ENCODE measurements at regions not wholly inside any gene's neighbourhood (a gene's known extent, or its start where the extent isn't known, plus 50 kb on each side); places are given as distances from the start of the nearest gene placed in this dataset.

- intact Hi-C loops (cut with micrococcal nuclease; ENCODE audit: unreplicated experiment) = loop anchor here (5.0 to 10.0 kb wide), 4 partner anchors 150 to 717 kb away; no protein-coding TSS in a partner anchor
- ATAC-seq (no peak), DNase-seq (ENCODE audit: low read depth, low spot score) (no peak)
- H3K4me3 ChIP-seq (ENCODE audit: low read depth in 2 of 2, low read length in 2 of 2) = no peak overlapping the region
- POLR2A ChIA-PET = no interaction called here
- TF ChIP-seq REST (IDR thresholded peaks at IDR 0.05; ENCODE audit: insufficient read depth in 1 of 2, low read depth in 2 of 2, low read length in 1 of 2) = no peak
- TF ChIP-seq, protein P1, sequence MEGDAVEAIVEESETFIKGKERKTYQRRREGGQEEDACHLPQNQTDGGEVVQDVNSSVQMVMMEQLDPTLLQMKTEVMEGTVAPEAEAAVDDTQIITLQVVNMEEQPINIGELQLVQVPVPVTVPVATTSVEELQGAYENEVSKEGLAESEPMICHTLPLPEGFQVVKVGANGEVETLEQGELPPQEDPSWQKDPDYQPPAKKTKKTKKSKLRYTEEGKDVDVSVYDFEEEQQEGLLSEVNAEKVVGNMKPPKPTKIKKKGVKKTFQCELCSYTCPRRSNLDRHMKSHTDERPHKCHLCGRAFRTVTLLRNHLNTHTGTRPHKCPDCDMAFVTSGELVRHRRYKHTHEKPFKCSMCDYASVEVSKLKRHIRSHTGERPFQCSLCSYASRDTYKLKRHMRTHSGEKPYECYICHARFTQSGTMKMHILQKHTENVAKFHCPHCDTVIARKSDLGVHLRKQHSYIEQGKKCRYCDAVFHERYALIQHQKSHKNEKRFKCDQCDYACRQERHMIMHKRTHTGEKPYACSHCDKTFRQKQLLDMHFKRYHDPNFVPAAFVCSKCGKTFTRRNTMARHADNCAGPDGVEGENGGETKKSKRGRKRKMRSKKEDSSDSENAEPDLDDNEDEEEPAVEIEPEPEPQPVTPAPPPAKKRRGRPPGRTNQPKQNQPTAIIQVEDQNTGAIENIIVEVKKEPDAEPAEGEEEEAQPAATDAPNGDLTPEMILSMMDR (IDR thresholded peaks at IDR 0.05) = no peak
- TF ChIP-seq TCF7L2 (IDR thresholded peaks at IDR 0.05; ENCODE audit: low read depth, low read length) = no peak
- TF ChIP-seq POLR2AphosphoS5 (IDR thresholded peaks at IDR 0.05; ENCODE audit: low read depth, low read length) = no peak
- no peak for TF ChIP-seq SIN3A (IDR thresholded peaks at IDR 0.05; ENCODE audit: borderline replicate concordance, insufficient read depth, low read depth, low read length)
- in situ Hi-C loops (cut with HindIII; ENCODE audit: low pct_unique_long_range_greater_than_20kb, low sequenced_read_pairs) = no loop called here
- CTCF ChIA-PET = interaction anchor here (0.6 kb wide), 1 partner anchor 845 kb away, joined by 3 read pairs; no protein-coding TSS in a partner anchor
- H3K4me1 ChIP-seq (ENCODE audit: control insufficient read depth, insufficient read depth, low read length) = peaks cover 10% of the 10 kb centered on the region
- H3K27me3 ChIP-seq (ENCODE audit: control insufficient read depth, insufficient read depth, low read length) = no peaks in the 10 kb centered on the region
- H3K27ac ChIP-seq (ENCODE audit: low read length) = peak overlapping the region; percentile 59; the same call in 1 of the 2 replicates
- peaks cover 14% of the 10 kb centered on the region; the same call in 1 of the 2 replicates for H3K9me3 ChIP-seq (ENCODE audit: control insufficient read depth, insufficient read depth, low read depth, low read length)
- no peaks in the 10 kb centered on the region for H3K36me3 ChIP-seq (ENCODE audit: control insufficient read depth, insufficient read depth, low read length)
- BruUV-seq (replicated peaks) = no TSS peak
Observed at GRCh38 chr3:161422171-161422700, 50.9 kb upstream of the SPTSSB start.
